MM.1S (cell line): ENCODE measurements at regions not wholly inside any gene's neighbourhood (a gene's known extent, or its start where the extent isn't known, plus 50 kb on each side); places are given as distances from the start of the nearest gene placed in this dataset.

Experiments used
- EZH2 ChIP-seq: fragments of 300-600 bp; sonication (generic); optimal IDR thresholded peaks from 2 replicates; pipeline ENCODE3; 2017; ENCODE audit warnings: low read depth, mild to moderate bottlenecking, antibody characterized with exemption, low read length, mixed read lengths
- EZH2phosphoT487 ChIP-seq: fragments of 300-600 bp; sonication (generic); IDR thresholded peaks from 2 replicates; pipeline ENCODE4 v1.6.1; 2018; ENCODE audit warnings: antibody characterized with exemption, low read length
- TF ChIP-seq, protein P1 (sequence below): fragments of 300-600 bp; sonication (generic); IDR thresholded peaks from 2 replicates; pipeline ENCODE4 v1.5.1; 2016; ENCODE audit warnings: antibody characterized with exemption, low read length, mixed read lengths

- TF ChIP-seq, protein P1, sequence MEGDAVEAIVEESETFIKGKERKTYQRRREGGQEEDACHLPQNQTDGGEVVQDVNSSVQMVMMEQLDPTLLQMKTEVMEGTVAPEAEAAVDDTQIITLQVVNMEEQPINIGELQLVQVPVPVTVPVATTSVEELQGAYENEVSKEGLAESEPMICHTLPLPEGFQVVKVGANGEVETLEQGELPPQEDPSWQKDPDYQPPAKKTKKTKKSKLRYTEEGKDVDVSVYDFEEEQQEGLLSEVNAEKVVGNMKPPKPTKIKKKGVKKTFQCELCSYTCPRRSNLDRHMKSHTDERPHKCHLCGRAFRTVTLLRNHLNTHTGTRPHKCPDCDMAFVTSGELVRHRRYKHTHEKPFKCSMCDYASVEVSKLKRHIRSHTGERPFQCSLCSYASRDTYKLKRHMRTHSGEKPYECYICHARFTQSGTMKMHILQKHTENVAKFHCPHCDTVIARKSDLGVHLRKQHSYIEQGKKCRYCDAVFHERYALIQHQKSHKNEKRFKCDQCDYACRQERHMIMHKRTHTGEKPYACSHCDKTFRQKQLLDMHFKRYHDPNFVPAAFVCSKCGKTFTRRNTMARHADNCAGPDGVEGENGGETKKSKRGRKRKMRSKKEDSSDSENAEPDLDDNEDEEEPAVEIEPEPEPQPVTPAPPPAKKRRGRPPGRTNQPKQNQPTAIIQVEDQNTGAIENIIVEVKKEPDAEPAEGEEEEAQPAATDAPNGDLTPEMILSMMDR, result no peak
- TF ChIP-seq EZH2 (no peak), EZH2phosphoT487 (no peak)
Measured at GRCh38 chr3:4006288-4006687, 207.1 kb downstream of the LRRN1 start.
